K562 (cell line): ENCODE measurements at regions not wholly inside any gene's neighbourhood (a gene's known extent, or its start where the extent isn't known, plus 50 kb on each side); places are given as distances from the start of the nearest gene placed in this dataset.

Experiments
- ATAC-seq: fragments of 200-7000 bp; cut with Tn5 transposase; 3 replicates; pipeline ENCODE4 v1.9.1; 2020; ENCODE audit warnings: moderate library complexity
- BruUV-seq: library from RNA; stranded (reverse); fragments of 400-500 nt; replicated peaks from 2 replicates; lab custom pipeline; 2021; lab: Mats Ljungman, UMichigan
- CTCF ChIA-PET: fragments of 300-600 bp; formaldehyde crosslinking; extraction: SDS; loops from one replicate; lab custom pipeline; 2021; ENCODE audit warnings: low intra/inter-chr PET ratio; lab: Yijun Ruan, JAX
- POLR2A ChIA-PET: fragments of 300-600, 350-650 bp; sonication (Branson Sonifier 250); formaldehyde crosslinking; extraction: SDS; loops from one replicate; lab custom pipeline; 2021; ENCODE audit warnings: antibody characterized with exemption, inconsistent platforms; lab: Yijun Ruan, JAX
- DNase-seq, 4 experiments: peaks; one replicate each; pipeline versions ENCODE4 v3.0.0 to v3.0.0-alpha.2; 2011 to 2018; ENCODE audit warnings: low spot score in 3 of 4, mixed read lengths in 3 of 4; ENCODE audit errors: extremely low read depth in 1 of 4
- FAIRE-seq: peaks from 2 replicates; lab custom pipeline; 2011; peaks lifted over from hg19 to GRCh38; lab: Jason Lieb, UNC
- H2AFZ ChIP-seq: 2 replicates; pipeline ENCODE4 v1.6.0; 2011; ENCODE audit warnings: low read depth, low read length, control low read depth, inconsistent platforms
- H3K27ac ChIP-seq: fragments of 200-600 bp; 3 replicates; pipeline ENCODE4 v1.8.0; 2011; ENCODE audit warnings: low read depth, mild to moderate bottlenecking, control low read depth, inconsistent platforms, low read length, moderate library complexity, mixed read lengths; ENCODE audit errors: extremely low read depth
- H3K27me3 ChIP-seq, 2 experiments: fragments of 300-600 bp in 1 of 2; 2 replicates in 1 of 2; 3 replicates in 1 of 2; pipeline versions ENCODE4 v1.6.0 to v1.8.0; 2011; ENCODE audit warnings: inconsistent platforms in 2 of 2, low read length in 2 of 2, mild to moderate bottlenecking in 1 of 2, mixed read lengths in 1 of 2, moderate library complexity in 1 of 2; ENCODE audit not compliant: control insufficient read depth in 2 of 2, insufficient read depth in 2 of 2
- H3K36me3 ChIP-seq: fragments of 300-600 bp; 3 replicates; pipeline ENCODE4 v1.8.0; 2011; ENCODE audit warnings: mild to moderate bottlenecking, low read length, inconsistent platforms; ENCODE audit not compliant: control insufficient read depth, insufficient read depth
- H3K4me1 ChIP-seq, 2 experiments: fragments of 200-600 bp in 1 of 2; replicated peaks in 1 of 2; 2 replicates in 1 of 2; 3 replicates in 1 of 2; pipeline versions ENCODE4 v1.5.1 to v1.8.0; 2011; ENCODE audit warnings: inconsistent platforms in 2 of 2, low read length in 2 of 2, mild to moderate bottlenecking in 1 of 2, mixed read lengths in 1 of 2, moderate library complexity in 1 of 2; ENCODE audit not compliant: control insufficient read depth in 2 of 2, insufficient read depth in 2 of 2
- H3K4me2 ChIP-seq: 2 replicates; pipeline ENCODE4 v1.6.1; 2011; ENCODE audit warnings: low read length, control low read depth, inconsistent platforms, mixed read lengths; ENCODE audit not compliant: insufficient read depth
- H3K4me3 ChIP-seq: fragments of 200-600 bp; sonication (generic), shearing (Covaris generic); 2 replicates; pipeline ENCODE4 v1.5.1; 2016; ENCODE audit warnings: control low read depth, inconsistent platforms
- H3K79me2 ChIP-seq: fragments of 200-600 bp; 3 replicates; pipeline ENCODE4 v1.8.0; 2011; ENCODE audit warnings: low read length, inconsistent platforms; ENCODE audit not compliant: control insufficient read depth, insufficient read depth
- H3K9ac ChIP-seq, 2 experiments: 2 replicates each; pipeline versions ENCODE4 v1.6.0 to v1.6.1; 2011; ENCODE audit warnings: low read depth in 2 of 2, low read length in 2 of 2, control low read depth in 1 of 2, inconsistent platforms in 1 of 2, mild to moderate bottlenecking in 1 of 2, mixed read lengths in 1 of 2; ENCODE audit not compliant: insufficient read depth in 1 of 2
- H3K9me1 ChIP-seq: one replicate; pipeline ENCODE4 v1.6.0; 2011; ENCODE audit warnings: inconsistent platforms, mild to moderate bottlenecking, low read length, moderate library complexity; ENCODE audit not compliant: control insufficient read depth, insufficient read depth
- H3K9me3 ChIP-seq: replicated peaks from 2 replicates; pipeline ENCODE4 v1.5.1; 2011; ENCODE audit warnings: low read depth, low read length, inconsistent platforms; ENCODE audit not compliant: control insufficient read depth, insufficient read depth
- H4K20me1 ChIP-seq: replicated peaks from 2 replicates; pipeline ENCODE4 v1.6.1; 2011; ENCODE audit warnings: low read length, inconsistent platforms, mixed read lengths; ENCODE audit not compliant: control insufficient read depth, insufficient read depth
- BACH1 ChIP-seq: fragments of 200-800 bp; sonication (Bioruptor generic); IDR thresholded peaks from 2 replicates; pipeline ENCODE4 v1.6.1; 2016; ENCODE audit warnings: missing genetic modification characterization, missing compliant biosample characterization
- FOXK1 ChIP-seq: sonication (generic); formaldehyde crosslinking; IDR thresholded peaks from 2 replicates; pipeline ENCODE4 v1.8.0; 2022; ENCODE audit warnings: missing genetic modification reagents, mild to moderate bottlenecking, borderline replicate concordance
- HDAC2 ChIP-seq: fragments of 450-650 bp; IDR thresholded peaks from 2 replicates; pipeline ENCODE4 v1.6.1; 2016; ENCODE audit warnings: mild to moderate bottlenecking
- MAFF ChIP-seq: IDR thresholded peaks from 2 replicates; pipeline ENCODE4 v1.6.1; 2012; ENCODE audit warnings: low read length, improper control_type of control experiment
- MAFG ChIP-seq: fragments of 450-650 bp; conservative IDR thresholded peaks from 2 replicates; pipeline ENCODE4 v1.6.1; 2016; ENCODE audit warnings: missing genetic modification characterization, missing compliant biosample characterization
- MAFK ChIP-seq: IDR thresholded peaks from 2 replicates; pipeline ENCODE4 v1.6.1; 2011; ENCODE audit warnings: low read length, improper control_type of control experiment
- MCM7 ChIP-seq, 2 experiments: fragments of 450-650 bp; IDR thresholded peaks; 2 replicates each; pipeline ENCODE4 v1.6.1; 2016 to 2018
- NFE2 ChIP-seq: IDR thresholded peaks from 2 replicates; pipeline ENCODE4 v1.6.1; 2014; ENCODE audit warnings: antibody characterized with exemption, low read depth
- POLR2AphosphoS2 ChIP-seq: IDR thresholded peaks from 2 replicates; pipeline ENCODE4 v1.6.1; 2012; ENCODE audit warnings: low read length, improper control_type of control experiment
- PRMT5 ChIP-seq: sonication (generic); formaldehyde crosslinking; IDR thresholded peaks from 2 replicates; pipeline ENCODE4 v1.5.0; 2020; ENCODE audit warnings: missing genetic modification reagents
- RCOR1 ChIP-seq, 2 experiments: IDR thresholded peaks; 2 replicates each; pipeline ENCODE4 v1.6.1; 2012; ENCODE audit warnings: low read depth in 2 of 2, low read length in 2 of 2, borderline replicate concordance in 1 of 2, improper control_type of control experiment in 1 of 2
- XRCC5 ChIP-seq: fragments of 200-400 bp; formaldehyde crosslinking; IDR thresholded peaks from 2 replicates; pipeline ENCODE4 v1.6.1; 2017; ENCODE audit warnings: low read depth, mild to moderate bottlenecking, low read length
- ZBTB2 ChIP-seq: fragments of 450-650 bp; IDR thresholded peaks from 2 replicates; pipeline ENCODE4 v1.6.1; 2016; ENCODE audit warnings: antibody characterized with exemption
- ZFP36 ChIP-seq: fragments of 150-350 bp; IDR thresholded peaks from 2 replicates; pipeline ENCODE4 v1.6.1; 2018; ENCODE audit warnings: low read length, low read depth; ENCODE audit not compliant: partially characterized antibody
- ZNF592 ChIP-seq: fragments of 450-650 bp; IDR thresholded peaks from 2 replicates; pipeline ENCODE4 v1.6.1; 2017; ENCODE audit warnings: antibody characterized with exemption, mild to moderate bottlenecking
- WGBS: fragments of 100-300 bp; shearing (Covaris generic); methylation state at CpG from one replicate; pipeline ENCODE4 v1.1.6; 2016; ENCODE audit warnings: low coverage, mixed read lengths; ENCODE audit not compliant: insufficient coverage; ENCODE audit errors: missing lambda C conversion rate; 5-methylcytosine and 5-hydroxymethylcytosine counted together
- in situ Hi-C: fragments of 300-500 bp; cut with MboI; formaldehyde crosslinking; loops from 4 replicates; pipeline ENCODE4 v1.15.0; 2018; ENCODE audit warnings: inconsistent platforms, mixed read lengths
- intact Hi-C: fragments of 100-400 bp; cut with micrococcal nuclease; formaldehyde crosslinking; loops from 2 replicates; pipeline ENCODE4 v1.14.2; 2022

- TF ChIP-seq NFE2 (peak; percentile 72), RCOR1 (IDR thresholded peaks at IDR 0.05; ENCODE audit: borderline replicate concordance in 1 of 2, low read depth in 2 of 2, low read length in 2 of 2) (no peak), ZFP36 (peak; percentile 50), BACH1 (tag) (peak; percentile 36; the same call in 1 of the 2 replicates), MAFG (tag) (peak; percentile 87), MAFF (peak; percentile 50), MAFK (peak; percentile 53; the same call in 1 of the 2 replicates), POLR2AphosphoS2 (no peak)
- TF ChIP-seq, all 486 proteins: peak for 12
Observed at GRCh38 chr22:26777156-26777801, 119.9 kb downstream of the MIAT start (continued).

- H3K27ac ChIP-seq, result no peak overlapping the region
- no peaks in the 10 kb centered on the region for H3K27me3 ChIP-seq
- WGBS, result 11% methylated on average over 1 of the region's 1 CpG
- H2AFZ ChIP-seq, result no peak overlapping the region
- H3K4me1 ChIP-seq, result no peaks in the 10 kb centered on the region
- no peaks in the 10 kb centered on the region for H3K9me1 ChIP-seq
- H3K9ac ChIP-seq, result no peak overlapping the region
- POLR2A ChIA-PET, result interaction anchor here (0.7 kb wide), 1 partner anchor 10 kb away, joined by 3 read pairs; no protein-coding TSS in a partner anchor
- FAIRE-seq (no peak), ATAC-seq (no peak)
- H3K36me3 ChIP-seq, result no peaks in the 10 kb centered on the region
- intact Hi-C loops, result no loop called here
- no peak overlapping the region for H3K4me3 ChIP-seq
- no peaks in the 10 kb centered on the region for H4K20me1 ChIP-seq
- BruUV-seq, result no TSS peak
- H3K9me3 ChIP-seq, result no peaks in the 10 kb centered on the region
- TF ChIP-seq ZNF592 (no peak), HDAC2 (no peak), ZBTB2 (no peak), FOXK1 (CRISPR knock-in tag) (no peak), XRCC5 (no peak), PRMT5 (CRISPR knock-in tag) (no peak), MCM7 (IDR thresholded peaks at IDR 0.05) (no peak)
- TF ChIP-seq, all 486 proteins: peak for 0
- H3K79me2 ChIP-seq, result no peaks in the 10 kb centered on the region
- DNase-seq, result no peak
- in situ Hi-C loops, result no loop called here
- H3K4me2 ChIP-seq, result no peak overlapping the region
- CTCF ChIA-PET, result no interaction called here
Observed at GRCh38 chr22:26778372-26778771, 121.0 kb downstream of the MIAT start.
